Pulmonary artery endothelial cell (primary cell): ENCODE measurements at regions not wholly inside any gene's neighbourhood (a gene's known extent, or its start where the extent isn't known, plus 50 kb on each side); places are given as distances from the start of the nearest gene placed in this dataset.

ENCODE experiments used
- DNase-seq: peaks from one replicate; pipeline ENCODE4 v3.0.0-alpha.2; 2011; ENCODE audit warnings: low read depth, low spot score

GRCh38 chr4:187178587-187178986, 454.9 kb upstream of the FAT1 start:
- no peak for DNase-seq

- no peak for DNase-seq
Measured at GRCh38 chr4:187179086-187180058, 455.7 kb upstream of the FAT1 start.

GRCh38 chr4:187181054-187181453, 457.4 kb upstream of the FAT1 start:
- no peak for DNase-seq

GRCh38 chr4:187183346-187183745, 459.7 kb upstream of the FAT1 start:
- no peak for DNase-seq

GRCh38 chr4:187183826-187184225, 460.2 kb upstream of the FAT1 start:
- no peak for DNase-seq

- DNase-seq: no peak
Measured at GRCh38 chr4:187184508-187184907, 460.9 kb upstream of the FAT1 start.

GRCh38 chr4:187188118-187188517, 464.5 kb upstream of the FAT1 start:
- no peak for DNase-seq

GRCh38 chr4:187188741-187189140, 465.1 kb upstream of the FAT1 start:
- DNase-seq: no peak

- DNase-seq: no peak
Measured at GRCh38 chr4:187190390-187190789, 466.7 kb upstream of the FAT1 start.

GRCh38 chr4:187191676-187192075, 468.0 kb upstream of the FAT1 start:
- DNase-seq: no peak

GRCh38 chr4:187192266-187192665, 468.6 kb upstream of the FAT1 start:
- DNase-seq: no peak

GRCh38 chr4:187193141-187193540, 469.5 kb upstream of the FAT1 start:
- no peak for DNase-seq

- no peak for DNase-seq
Measured at GRCh38 chr4:187204389-187204918, 480.8 kb upstream of the FAT1 start.

GRCh38 chr4:187207931-187208330, 484.3 kb upstream of the FAT1 start:
- DNase-seq: no peak

GRCh38 chr4:187208651-187209050, 485.0 kb upstream of the FAT1 start:
- DNase-seq: no peak

GRCh38 chr4:187209921-187210613, 486.4 kb upstream of the FAT1 start:
- no peak for DNase-seq

- no peak for DNase-seq
Measured at GRCh38 chr4:187212446-187213080, 488.9 kb upstream of the FAT1 start.

GRCh38 chr4:187215438-187215837, 491.8 kb upstream of the FAT1 start:
- DNase-seq: no peak

- DNase-seq: no peak
Measured at GRCh38 chr4:187218705-187219245, 495.1 kb upstream of the FAT1 start.

- no peak for DNase-seq
Measured at GRCh38 chr4:187224560-187224959, 500.9 kb upstream of the FAT1 start.

GRCh38 chr4:187227907-187228704, 504.4 kb upstream of the FAT1 start:
- DNase-seq: no peak
